ENCODE measurements at regions not wholly inside any gene's neighbourhood (a gene's known extent, or its start where the extent isn't known, plus 50 kb on each side); places are given as distances from the start of the nearest gene placed in this dataset.

DNA sequence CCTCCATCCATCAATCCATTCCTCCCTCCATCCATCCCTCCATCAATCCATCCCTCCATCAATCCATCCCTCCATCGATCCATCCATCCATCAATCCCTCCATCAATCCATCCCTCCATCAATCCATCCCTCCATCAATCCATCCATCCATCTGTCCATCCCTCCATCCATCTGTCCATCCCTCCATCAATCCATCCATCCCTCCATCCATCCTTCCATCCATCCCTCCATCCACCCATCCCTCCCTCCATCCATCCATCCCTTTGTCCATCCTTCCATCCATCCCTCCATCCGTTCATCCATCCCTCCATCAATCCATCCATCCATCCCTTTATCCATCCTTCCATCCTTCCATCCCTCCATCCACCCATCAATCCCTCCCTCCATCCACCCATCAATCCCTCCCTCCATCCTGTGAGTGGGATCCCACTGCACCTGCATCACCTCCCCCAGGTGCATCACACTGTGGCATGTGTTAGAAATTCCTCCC, 338.1 kb upstream of the SFSWAP start:
- TF ChIP-seq POLR2A (IDR thresholded peaks at IDR 0.05) = no peak
- TF ChIP-seq, protein P1, sequence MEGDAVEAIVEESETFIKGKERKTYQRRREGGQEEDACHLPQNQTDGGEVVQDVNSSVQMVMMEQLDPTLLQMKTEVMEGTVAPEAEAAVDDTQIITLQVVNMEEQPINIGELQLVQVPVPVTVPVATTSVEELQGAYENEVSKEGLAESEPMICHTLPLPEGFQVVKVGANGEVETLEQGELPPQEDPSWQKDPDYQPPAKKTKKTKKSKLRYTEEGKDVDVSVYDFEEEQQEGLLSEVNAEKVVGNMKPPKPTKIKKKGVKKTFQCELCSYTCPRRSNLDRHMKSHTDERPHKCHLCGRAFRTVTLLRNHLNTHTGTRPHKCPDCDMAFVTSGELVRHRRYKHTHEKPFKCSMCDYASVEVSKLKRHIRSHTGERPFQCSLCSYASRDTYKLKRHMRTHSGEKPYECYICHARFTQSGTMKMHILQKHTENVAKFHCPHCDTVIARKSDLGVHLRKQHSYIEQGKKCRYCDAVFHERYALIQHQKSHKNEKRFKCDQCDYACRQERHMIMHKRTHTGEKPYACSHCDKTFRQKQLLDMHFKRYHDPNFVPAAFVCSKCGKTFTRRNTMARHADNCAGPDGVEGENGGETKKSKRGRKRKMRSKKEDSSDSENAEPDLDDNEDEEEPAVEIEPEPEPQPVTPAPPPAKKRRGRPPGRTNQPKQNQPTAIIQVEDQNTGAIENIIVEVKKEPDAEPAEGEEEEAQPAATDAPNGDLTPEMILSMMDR (IDR thresholded peaks at IDR 0.05) = no peak

Measured in lower leg skin (tissue), 3 donors.